HUDEP-2 (cell line): ENCODE measurements at regions not wholly inside any gene's neighbourhood (a gene's known extent, or its start where the extent isn't known, plus 50 kb on each side); places are given as distances from the start of the nearest gene placed in this dataset.
"Not testable (repeated sequence)": the region's sequence is repeated elsewhere in the genome, so short reads cannot be mapped to it uniquely, and the experiment has no call there.

Experiments
- DNase-seq, 76 experiments: peaks; one replicate each; lab custom pipeline; 2025; ENCODE audit not compliant: unreplicated experiment in 76 of 76; lab: John Stamatoyannopoulos, UW

GRCh38 chr6:14472255-14472985 lies 354.8 kb downstream of the CD83 start:
- no peak for DNase-seq

- no peak for DNase-seq
Measured at GRCh38 chr6:14472986-14473337, 355.4 kb downstream of the CD83 start.

- DNase-seq: peak in 2 of 76 experiments; percentile 28 to 30
Measured at GRCh38 chr6:14474816-14475215, 357.2 kb downstream of the CD83 start.

GRCh38 chr6:14475306-14475705 lies 357.7 kb downstream of the CD83 start:
- no peak for DNase-seq

DNA sequence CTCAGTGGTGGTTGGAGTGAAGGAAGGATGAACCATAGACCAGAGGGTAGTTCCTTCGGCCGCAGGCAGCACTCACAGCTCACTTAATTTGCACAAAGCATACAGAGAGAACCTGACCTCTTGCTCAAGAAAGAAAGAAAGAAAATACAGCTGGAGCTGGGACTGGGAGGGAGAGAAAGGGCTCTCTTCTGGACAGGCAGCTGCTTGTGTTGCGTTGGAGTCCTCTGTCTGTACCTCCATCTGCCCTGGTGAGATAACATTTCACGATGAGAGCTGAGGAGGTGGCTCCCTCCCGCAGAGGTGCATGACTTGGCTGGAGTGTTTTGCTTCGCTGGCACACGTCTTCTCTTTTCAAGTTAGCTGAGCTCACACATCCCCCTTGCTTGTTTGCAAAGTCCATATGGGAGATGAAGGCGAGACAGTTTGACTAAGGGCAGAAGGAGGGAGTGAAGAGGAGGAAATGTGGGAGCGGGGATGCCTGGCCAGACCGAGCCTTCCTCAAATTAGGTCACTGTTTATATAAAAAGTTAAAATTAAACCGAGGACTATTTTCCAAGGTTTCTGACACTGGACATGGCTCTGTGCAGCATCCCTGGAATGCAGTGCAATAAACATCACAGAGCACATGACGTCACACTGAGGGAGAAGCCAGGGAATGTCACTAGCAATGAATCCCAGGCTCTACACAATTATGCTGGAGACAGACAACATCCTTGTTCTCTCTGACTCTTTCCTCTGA lies 359.4 kb downstream of the CD83 start:
- DNase-seq: peak in 73 of 76 experiments; percentile 23 to 96 (median 85)

GRCh38 chr6:14477559-14477958 lies 360.0 kb downstream of the CD83 start:
- no peak for DNase-seq

DNA sequence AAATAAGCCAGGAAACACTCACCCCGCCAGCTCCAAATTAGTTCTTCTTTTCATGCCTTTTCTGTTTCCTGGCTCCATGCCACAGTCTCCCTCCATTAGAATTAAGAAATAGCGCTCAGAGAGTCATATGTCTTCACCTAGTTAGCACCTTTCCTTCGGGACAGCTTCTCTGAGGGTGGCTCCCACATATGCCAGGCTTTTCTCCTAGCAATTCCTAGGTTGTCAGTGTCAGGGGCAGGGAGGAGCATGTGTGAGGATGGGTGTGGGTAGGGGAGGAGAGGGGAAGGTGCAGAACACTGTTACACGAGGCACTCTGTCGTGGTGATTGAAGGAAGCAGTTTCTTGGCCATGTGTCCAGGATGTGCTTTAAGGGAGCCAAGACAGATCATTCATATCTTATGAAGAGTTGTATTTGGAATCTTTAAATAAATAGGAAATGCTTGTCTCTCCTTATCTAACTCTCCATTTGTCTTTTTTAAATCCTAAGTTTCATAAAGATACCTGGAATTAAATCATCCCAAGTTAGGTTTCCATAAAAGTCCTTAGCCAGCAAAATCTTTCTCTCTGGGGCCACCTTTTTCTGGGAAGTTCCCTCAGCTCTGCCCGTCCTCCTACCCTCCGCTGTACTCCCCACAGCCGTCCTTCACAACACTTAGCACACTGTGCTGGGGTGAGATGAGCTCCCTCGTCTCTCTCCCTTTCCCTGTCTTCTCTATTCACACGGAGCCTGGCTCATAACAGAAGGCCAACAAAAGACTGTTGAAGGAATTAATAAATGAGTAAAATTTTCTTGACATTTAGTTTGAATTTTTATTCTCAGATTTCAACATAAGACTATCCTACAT lies 361.0 kb downstream of the CD83 start:
- DNase-seq: no peak

DNA sequence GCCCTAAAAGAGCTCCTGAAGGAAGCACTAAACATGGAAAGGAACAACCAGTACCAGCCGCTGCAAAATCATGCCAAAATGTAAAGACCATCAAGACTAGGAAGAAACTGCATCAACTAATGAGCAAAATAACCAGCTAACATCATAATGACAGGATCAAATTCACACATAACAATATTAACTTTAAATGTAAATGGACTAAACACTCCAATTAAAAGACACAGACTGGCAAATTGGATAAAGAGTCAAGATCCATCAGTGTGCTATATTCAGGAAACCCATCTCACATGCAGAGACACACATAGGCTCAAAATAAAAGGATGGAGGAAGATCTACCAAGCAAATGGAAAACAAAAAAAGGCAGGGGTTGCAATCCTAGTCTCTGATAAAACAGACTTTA lies 364.4 kb downstream of the CD83 start:
- DNase-seq: not testable (repeated sequence)

GRCh38 chr6:14487625-14488024 lies 370.1 kb downstream of the CD83 start:
- DNase-seq: no peak

DNA sequence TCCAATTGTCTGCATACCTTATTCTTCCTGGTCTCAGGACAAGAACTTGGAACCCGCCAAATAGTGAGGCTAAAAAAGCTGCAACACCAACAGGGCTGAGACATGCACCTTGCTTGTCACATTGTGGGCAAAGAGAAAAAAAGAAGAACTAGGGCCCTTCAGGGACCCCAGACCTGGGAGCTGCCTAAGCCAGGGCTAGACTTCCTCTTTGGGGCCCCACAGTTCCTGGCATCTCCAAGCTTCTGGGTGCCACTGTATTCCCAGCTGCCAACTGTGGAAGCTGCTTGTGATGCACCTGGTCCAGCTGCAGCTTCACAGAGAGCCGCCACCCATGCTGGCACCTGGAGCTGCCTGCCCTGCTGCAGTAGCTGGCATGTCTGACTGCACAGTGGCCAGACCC lies 370.6 kb downstream of the CD83 start:
- no peak for DNase-seq

DNA sequence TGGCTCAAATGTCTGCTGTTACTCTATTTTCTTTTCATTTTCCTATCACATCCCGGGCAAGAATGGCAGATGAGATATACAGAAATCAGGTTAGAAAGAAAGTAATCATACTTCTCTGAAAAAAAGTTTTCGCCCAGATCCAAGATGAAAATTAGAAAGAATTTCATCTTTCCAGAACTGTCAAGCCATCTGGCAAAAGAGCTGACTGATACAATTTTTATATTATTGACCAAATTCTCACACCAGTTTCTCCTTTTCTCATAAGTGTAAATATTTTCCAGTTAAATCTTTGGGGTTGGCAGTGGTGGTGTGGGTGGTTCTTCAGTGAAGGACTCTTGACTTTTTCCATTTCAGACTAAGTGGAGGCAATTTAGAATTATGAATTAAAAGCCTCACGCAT lies 371.9 kb downstream of the CD83 start:
- no peak for DNase-seq

DNA sequence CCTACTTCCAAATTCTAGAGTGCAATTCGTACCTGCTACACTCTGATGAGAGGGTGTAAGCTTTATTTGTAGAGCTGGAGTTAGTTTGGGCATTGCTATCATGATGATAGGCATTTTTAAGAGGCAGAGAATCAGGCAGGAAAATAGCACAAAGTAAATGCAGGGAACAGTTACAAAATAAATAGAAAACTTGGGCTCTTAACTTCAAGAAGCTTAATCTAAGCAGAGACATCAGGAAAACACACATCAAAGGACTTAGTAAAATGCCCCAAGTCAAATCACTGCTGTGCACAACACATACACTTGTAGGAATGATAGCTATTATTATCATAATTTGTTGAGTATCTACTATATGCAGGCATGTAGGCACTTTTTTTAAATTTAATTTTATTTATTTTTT lies 381.2 kb downstream of the CD83 start:
- DNase-seq: no peak

DNA sequence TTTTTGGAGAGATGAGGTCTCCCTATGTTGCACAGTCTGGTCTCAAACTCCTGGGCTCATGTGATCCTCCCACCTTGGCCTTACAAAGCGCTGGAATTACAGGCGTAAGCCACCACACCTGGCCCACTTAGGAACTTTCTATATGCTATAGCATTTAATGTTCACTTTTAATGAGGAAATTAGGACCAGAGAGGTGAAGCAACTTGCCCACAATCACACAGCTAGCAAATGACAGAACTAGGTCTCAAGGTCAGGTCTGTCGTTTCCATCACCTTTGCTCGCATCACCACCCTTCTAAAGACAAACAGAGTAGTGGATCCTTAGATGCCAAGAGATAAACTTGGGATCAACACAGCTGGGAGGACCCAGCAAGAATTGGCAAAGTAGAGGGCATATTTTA lies 381.7 kb downstream of the CD83 start:
- DNase-seq: no peak

DNA sequence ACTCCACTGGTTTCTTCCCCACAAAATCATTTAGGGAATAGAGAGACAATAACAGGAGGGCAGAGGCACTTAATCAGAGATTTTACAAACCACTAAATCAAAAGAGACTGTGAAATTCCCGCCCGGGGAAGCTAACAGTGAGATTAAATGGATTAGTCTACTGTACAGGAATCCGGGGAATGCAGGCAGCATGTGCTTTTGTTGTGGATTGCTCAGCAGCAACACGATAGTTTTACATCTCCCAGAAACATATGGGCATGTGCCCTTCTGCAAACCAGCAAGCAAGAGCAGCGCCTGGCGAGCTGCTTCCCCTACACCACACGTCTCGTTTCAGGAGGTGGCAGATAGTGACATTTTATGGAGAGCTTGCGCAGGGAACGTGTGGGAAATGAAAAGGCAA lies 382.3 kb downstream of the CD83 start:
- no peak for DNase-seq

GRCh38 chr6:14500809-14501208 lies 383.2 kb downstream of the CD83 start:
- DNase-seq: no peak

- DNase-seq: no peak
Measured at GRCh38 chr6:14501240-14501639, 383.7 kb downstream of the CD83 start.

- no peak for DNase-seq
Measured at GRCh38 chr6:14501914-14502313, 384.3 kb downstream of the CD83 start.

DNA sequence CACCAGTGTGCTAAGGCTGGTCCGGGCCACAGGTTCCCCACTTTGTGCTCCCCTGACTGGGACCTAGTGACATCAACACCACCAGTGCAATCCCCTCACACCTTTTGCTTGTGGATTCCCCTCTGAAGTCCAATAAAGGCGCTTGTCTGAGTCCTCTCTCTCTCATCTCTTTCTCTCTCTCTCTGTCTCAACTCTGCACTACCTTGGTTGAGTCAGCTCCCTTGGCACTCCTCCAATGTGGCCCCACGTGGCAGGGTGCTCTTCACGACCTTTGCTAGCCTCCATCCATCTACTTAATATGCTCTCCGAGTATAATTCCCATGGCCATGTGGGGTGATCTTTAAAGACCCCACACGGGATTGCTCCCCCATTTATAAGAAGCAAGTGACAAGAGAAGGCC lies 385.0 kb downstream of the CD83 start:
- peak in 29 of 76 experiments; percentile 4 to 54 (median 22) for DNase-seq

GRCh38 chr6:14505401-14505800 lies 387.8 kb downstream of the CD83 start:
- no peak for DNase-seq

- DNase-seq: no peak
Measured at GRCh38 chr6:14506656-14507246, 389.2 kb downstream of the CD83 start.

DNA sequence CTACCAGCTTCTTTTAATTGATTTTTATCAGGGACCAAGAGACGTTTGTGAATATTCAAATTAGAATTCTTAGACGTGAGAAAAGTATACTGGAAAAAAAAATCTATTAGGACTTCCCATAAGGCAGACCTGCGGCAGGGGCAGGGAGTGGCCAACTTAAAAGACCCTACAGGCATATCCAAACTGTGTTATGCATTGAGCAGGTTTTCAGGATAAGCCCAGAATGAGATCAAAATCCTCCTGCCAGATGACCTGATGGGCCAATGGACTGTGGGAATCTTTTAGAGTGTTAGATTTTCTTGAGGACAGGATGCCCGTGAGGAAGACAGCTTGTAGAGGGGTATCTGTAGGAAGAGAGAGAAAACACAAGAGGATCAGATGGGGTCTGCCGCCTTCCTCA lies 391.5 kb downstream of the CD83 start:
- DNase-seq: no peak
